ENCODE measurements at regions not wholly inside any gene's neighbourhood (a gene's known extent, or its start where the extent isn't known, plus 50 kb on each side); places are given as distances from the start of the nearest gene placed in this dataset.
"Not testable (repeated sequence)": the region's sequence is repeated elsewhere in the genome, so short reads cannot be mapped to it uniquely, and the experiment has no call there.

GRCh38 chr2:208782097-208782496 is 375.5 kb downstream of the PTH2R start:
- no peak for TF ChIP-seq CTCF (IDR thresholded peaks at IDR 0.05; ENCODE audit: borderline replicate concordance, insufficient read depth, low read depth, low read length)

DNA sequence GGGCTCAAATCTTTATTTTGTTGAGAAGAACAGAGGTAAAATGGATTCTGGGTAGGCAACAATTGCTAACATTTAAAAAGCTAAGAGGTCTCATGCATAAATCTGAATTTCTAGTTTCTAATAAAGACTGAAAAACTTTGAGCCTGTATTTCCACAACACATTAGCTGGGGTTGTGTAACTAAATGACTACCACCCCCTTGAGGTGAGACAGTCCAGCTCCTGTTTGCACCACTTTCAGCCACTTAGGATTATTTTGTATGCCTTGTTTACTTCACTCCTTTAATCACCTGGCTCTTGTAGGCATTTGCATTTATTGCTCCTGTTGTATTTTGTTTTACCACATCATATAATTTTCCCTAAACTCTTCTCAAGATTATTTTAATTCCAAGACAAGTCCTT is 376.6 kb downstream of the PTH2R start:
- no peak overlapping the region for H3K4me3 ChIP-seq (ENCODE audit: low read depth, low read length)
- 0 out of 2 replicates have a peak, but pooled peaks have one; percentile 6 for TF ChIP-seq CTCF (IDR thresholded peaks at IDR 0.05; ENCODE audit: borderline replicate concordance, insufficient read depth, low read depth, low read length)

More at GRCh38 chr2:208782097-208782496, 375.5 kb downstream of the PTH2R start:
- no peak overlapping the region for H3K4me3 ChIP-seq (ENCODE audit: low read depth, low read length)

DNA sequence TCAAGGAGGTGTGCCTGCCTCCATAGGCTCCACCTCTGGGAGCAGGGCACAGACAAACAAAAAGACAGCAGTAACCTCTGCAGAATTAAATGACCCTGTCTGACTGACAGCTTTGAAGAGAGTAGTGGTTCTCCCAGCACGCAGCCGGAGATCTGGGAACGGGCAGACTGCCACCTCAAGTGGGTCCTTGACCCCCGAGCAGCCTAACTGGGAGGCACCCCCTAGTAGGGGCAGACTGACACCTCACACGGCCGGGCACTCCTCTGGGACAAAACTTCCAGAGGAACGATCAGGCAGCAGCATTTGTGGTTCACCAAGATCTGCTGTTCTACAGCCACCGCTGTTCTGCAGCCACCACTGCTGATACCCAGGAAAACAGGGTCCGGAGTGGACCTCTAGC is 378.2 kb downstream of the PTH2R start:
- not testable (repeated sequence) for H3K4me3 ChIP-seq (ENCODE audit: low read depth, low read length)

GRCh38 chr2:208791257-208791656 is 384.7 kb downstream of the PTH2R start:
- H3K4me3 ChIP-seq (ENCODE audit: low read depth, low read length) = no peak overlapping the region
- no peak for TF ChIP-seq CTCF (IDR thresholded peaks at IDR 0.05; ENCODE audit: borderline replicate concordance, insufficient read depth, low read depth, low read length)

DNA sequence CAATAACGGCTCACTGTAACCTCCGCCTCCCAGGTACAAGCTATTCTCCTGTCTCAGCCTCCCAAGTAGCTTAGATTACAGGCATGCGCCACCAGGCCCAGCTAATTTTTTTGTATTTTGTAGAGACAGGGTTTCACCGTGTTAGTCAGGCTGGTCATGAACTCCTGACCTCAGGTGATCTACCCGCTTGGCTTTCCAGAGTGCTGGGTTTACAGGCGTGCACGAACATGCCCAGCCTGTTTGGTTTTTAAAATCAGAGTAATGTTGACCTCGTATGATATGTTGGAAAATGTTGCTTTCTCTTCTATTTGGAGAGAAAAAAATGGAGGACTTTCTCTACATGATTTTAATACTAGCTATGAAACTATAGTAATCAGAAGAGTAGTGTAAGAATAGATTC is 386.2 kb downstream of the PTH2R start:
- no peak overlapping the region for H3K4me3 ChIP-seq (ENCODE audit: low read depth, low read length)
- TF ChIP-seq CTCF (IDR thresholded peaks at IDR 0.05; ENCODE audit: borderline replicate concordance, insufficient read depth, low read depth, low read length) = no peak

DNA sequence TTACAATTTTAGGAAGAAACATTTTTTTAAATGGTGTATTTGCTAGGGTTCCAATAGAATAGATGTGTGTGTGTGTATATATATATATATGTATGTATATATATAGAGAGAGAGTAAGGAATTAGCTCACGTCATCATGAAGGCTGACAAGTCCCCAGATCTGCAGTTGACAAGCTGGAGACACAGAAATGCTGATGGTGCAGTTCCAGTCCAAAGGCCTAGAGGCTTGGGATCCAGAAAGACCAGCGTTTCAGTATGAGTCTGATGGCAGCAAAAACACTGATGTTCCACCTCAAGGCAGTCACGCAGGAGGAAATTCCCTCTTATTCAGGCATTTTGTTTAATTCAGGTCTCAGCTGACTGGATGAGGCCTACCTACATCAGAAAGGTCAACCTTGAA is 386.8 kb downstream of the PTH2R start:
- H3K4me3 ChIP-seq (ENCODE audit: low read depth, low read length) = no peak overlapping the region
- no peak for TF ChIP-seq CTCF (IDR thresholded peaks at IDR 0.05; ENCODE audit: borderline replicate concordance, insufficient read depth, low read depth, low read length)

DNA sequence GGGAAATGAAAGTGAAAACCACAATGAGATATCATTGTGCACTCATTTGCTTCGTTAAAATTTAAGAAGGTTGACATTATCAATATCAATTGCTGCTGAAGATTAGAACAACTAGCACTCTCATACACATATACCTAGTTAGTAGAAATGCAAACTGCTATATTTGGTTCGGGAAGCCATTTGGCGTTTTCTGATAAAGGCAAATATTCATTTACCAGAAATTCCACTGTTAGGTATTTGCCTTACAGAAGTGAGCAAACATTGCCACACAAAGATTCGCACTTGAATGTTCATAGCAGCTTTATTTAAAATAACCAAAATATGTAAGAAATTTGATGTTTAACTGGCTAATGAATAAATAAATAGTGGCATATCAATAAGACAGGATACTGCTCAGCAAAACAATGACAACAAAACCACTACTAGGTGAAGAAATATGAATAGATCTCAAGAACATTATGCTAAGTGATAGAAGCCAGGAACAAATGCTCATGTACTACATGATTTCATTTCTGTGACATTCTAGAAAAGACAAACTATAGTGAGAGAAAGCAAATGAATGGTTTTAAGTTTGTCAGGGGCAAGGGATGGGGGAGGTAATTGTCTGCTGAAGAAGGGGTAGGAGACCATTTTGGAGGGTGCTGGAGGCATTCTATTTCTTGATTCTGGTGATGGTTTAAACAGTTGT is 387.8 kb downstream of the PTH2R start:
- H3K4me3 ChIP-seq (ENCODE audit: low read depth, low read length) = no peak overlapping the region
- TF ChIP-seq CTCF (IDR thresholded peaks at IDR 0.05; ENCODE audit: borderline replicate concordance, insufficient read depth, low read depth, low read length) = no peak

Measured in GM12875 (cell line).